ENCODE measurements at regions not wholly inside any gene's neighbourhood (a gene's known extent, or its start where the extent isn't known, plus 50 kb on each side); places are given as distances from the start of the nearest gene placed in this dataset.
A peak's percentile ranks its signal among the peaks of the same experiment; 100 is the strongest.

- intact Hi-C loops (cut with DNase I, micrococcal nuclease): no loop called here
- TF ChIP-seq CTCF (IDR thresholded peaks at IDR 0.05): no peak
- no peaks in the 10 kb centered on the region for H3K36me3 ChIP-seq (ENCODE audit: low read depth)
- peak in 1 of 3 donors; percentile 19 for DNase-seq
- no peak for ATAC-seq
- no peak overlapping the region for H3K4me3 ChIP-seq
- H3K9me3 ChIP-seq: no peaks in the 10 kb centered on the region
- H3K4me1 ChIP-seq (ENCODE audit: low read depth): no peaks in the 10 kb centered on the region
These were observed 105.2 kb upstream of the ADRA2C start for GRCh38 chr4:3660928-3661515.

GRCh38 chr4:3660086-3660927 lies 105.9 kb upstream of the ADRA2C start:
- ATAC-seq (peak; percentile 20), DNase-seq (no peak)
- intact Hi-C loops (cut with DNase I, micrococcal nuclease): no loop called here

GRCh38 chr4:3659131-3659530 lies 107.1 kb upstream of the ADRA2C start:
- ATAC-seq (no peak), DNase-seq (no peak)
- no peak for TF ChIP-seq CTCF (IDR thresholded peaks at IDR 0.05)
- no peaks in the 10 kb centered on the region for H3K9me3 ChIP-seq
- no peaks in the 10 kb centered on the region for H3K4me1 ChIP-seq (ENCODE audit: low read depth)
- intact Hi-C loops (cut with DNase I, micrococcal nuclease): no loop called here
- no peaks in the 10 kb centered on the region for H3K36me3 ChIP-seq (ENCODE audit: low read depth)
- no peak overlapping the region for H3K4me3 ChIP-seq

More at GRCh38 chr4:3660086-3660927, 105.9 kb upstream of the ADRA2C start:
- no peaks in the 10 kb centered on the region for H3K36me3 ChIP-seq (ENCODE audit: low read depth)
- no peak for TF ChIP-seq CTCF (IDR thresholded peaks at IDR 0.05)
- H3K4me3 ChIP-seq: no peak overlapping the region
- no peaks in the 10 kb centered on the region for H3K9me3 ChIP-seq
- H3K4me1 ChIP-seq (ENCODE audit: low read depth): no peaks in the 10 kb centered on the region

- Histone ChIP-seq H3K9me3 (no peaks in the 10 kb centered on the region), H3K36me3 (ENCODE audit: low read depth) (no peaks in the 10 kb centered on the region), H3K4me1 (ENCODE audit: low read depth) (no peaks in the 10 kb centered on the region), H3K4me3 (no peak overlapping the region)
- DNase-seq (no peak), ATAC-seq (no peak)
- intact Hi-C loops (cut with DNase I, micrococcal nuclease): no loop called here
- TF ChIP-seq CTCF (IDR thresholded peaks at IDR 0.05): no peak
These were observed 107.7 kb upstream of the ADRA2C start for GRCh38 chr4:3658530-3658913.

GRCh38 chr4:3657902-3658529 lies 108.2 kb upstream of the ADRA2C start:
- Histone ChIP-seq H3K4me1 (ENCODE audit: low read depth) (no peaks in the 10 kb centered on the region), H3K36me3 (ENCODE audit: low read depth) (no peaks in the 10 kb centered on the region), H3K4me3 (no peak overlapping the region), H3K9me3 (no peaks in the 10 kb centered on the region)
- no peak for DNase-seq
- intact Hi-C loops (cut with DNase I, micrococcal nuclease): no loop called here
- no peak for ATAC-seq
- no peak for TF ChIP-seq CTCF (IDR thresholded peaks at IDR 0.05)
